GM23338 (cell line): ENCODE measurements at regions not wholly inside any gene's neighbourhood (a gene's known extent, or its start where the extent isn't known, plus 50 kb on each side); places are given as distances from the start of the nearest gene placed in this dataset.

Source experiments
- ATAC-seq: fragments of 200-7000 bp; cut with Tn5 transposase; 3 replicates; pipeline ENCODE4 v1.9.1; 2020
- DNase-seq: peaks from one replicate; pipeline ENCODE4 v3.0.0-alpha.2; 2015; ENCODE audit warnings: low spot score
- H2AFZ ChIP-seq: fragments of 200-600 bp; sonication (generic); 2 replicates; pipeline ENCODE4 v1.8.0; 2016; ENCODE audit warnings: antibody characterized with exemption, mild to moderate bottlenecking, moderate library complexity
- H3F3A ChIP-seq: fragments of 200-600 bp; sonication (generic); replicated peaks from 2 replicates; pipeline ENCODE4 v1.8.0; 2017; ENCODE audit warnings: antibody characterized with exemption, mixed run types, low read depth
- H3K27ac ChIP-seq: fragments of 200-600 bp; sonication (generic); 2 replicates; pipeline ENCODE4 v1.6.1; 2016; ENCODE audit warnings: low read depth
- H3K27me3 ChIP-seq: fragments of 200-600 bp; sonication (generic); 2 replicates; pipeline ENCODE4 v1.8.0; 2016; ENCODE audit warnings: mild to moderate bottlenecking, mixed run types, moderate library complexity; ENCODE audit not compliant: insufficient read depth
- H3K36me3 ChIP-seq: fragments of 200-600 bp; sonication (generic); 2 replicates; pipeline ENCODE4 v1.8.0; 2016; ENCODE audit warnings: mild to moderate bottlenecking; ENCODE audit not compliant: insufficient read depth
- H3K4me1 ChIP-seq: fragments of 200-600 bp; sonication (generic); 2 replicates; pipeline ENCODE4 v1.8.0; 2016; ENCODE audit warnings: mild to moderate bottlenecking, moderate library complexity; ENCODE audit not compliant: insufficient read depth
- H3K4me2 ChIP-seq: fragments of 200-600 bp; sonication (generic); 2 replicates; pipeline ENCODE4 v1.7.1; 2017; ENCODE audit warnings: mixed run types
- H3K4me3 ChIP-seq: fragments of 200-600 bp; sonication (generic); 2 replicates; pipeline ENCODE4 v1.6.1; 2016; ENCODE audit warnings: mixed run types
- H3K79me2 ChIP-seq: fragments of 200-600 bp; sonication (generic); replicated peaks from 2 replicates; pipeline ENCODE4 v1.8.0; 2017; ENCODE audit warnings: mild to moderate bottlenecking; ENCODE audit not compliant: insufficient read depth
- H3K9me2 ChIP-seq: fragments of 200-600 bp; sonication (generic); 2 replicates; pipeline ENCODE4 v1.8.0; 2017; ENCODE audit not compliant: insufficient read depth
- H4K20me1 ChIP-seq: fragments of 200-600 bp; sonication (generic); replicated peaks from 2 replicates; pipeline ENCODE4 v1.8.0; 2017; ENCODE audit warnings: mild to moderate bottlenecking; ENCODE audit not compliant: insufficient read depth
- H3K27ac Mint-ChIP-seq: 2 replicates; pipeline ENCODE4 v1.8.0; 2020; ENCODE audit warnings: inconsistent platforms, mild to moderate bottlenecking, moderate library complexity, mixed read lengths
- H3K27me3 Mint-ChIP-seq: 3 replicates; pipeline ENCODE4 v1.8.0; 2022; ENCODE audit warnings: low read depth, mild to moderate bottlenecking, moderate library complexity, mixed read lengths, inconsistent platforms; ENCODE audit not compliant: insufficient read depth, poor library complexity
- H3K36me3 Mint-ChIP-seq: 3 replicates; pipeline ENCODE4 v1.8.0; 2021; ENCODE audit warnings: low read depth, mild to moderate bottlenecking, inconsistent platforms, moderate library complexity, mixed read lengths
- H3K4me1 Mint-ChIP-seq: 3 replicates; pipeline ENCODE4 v1.8.0; 2020; ENCODE audit warnings: mild to moderate bottlenecking, inconsistent platforms, mixed read lengths
- H3K4me3 Mint-ChIP-seq: 3 replicates; pipeline ENCODE4 v1.8.0; 2021; ENCODE audit warnings: moderate library complexity, mild to moderate bottlenecking, inconsistent platforms, mixed read lengths
- H3K9me3 Mint-ChIP-seq: 3 replicates; pipeline ENCODE4 v1.8.0; 2020; ENCODE audit warnings: moderate library complexity, mild to moderate bottlenecking, inconsistent platforms, mixed read lengths
- CREB1 ChIP-seq: fragments of 250-450 bp; sonication (Bioruptor Pico); IDR thresholded peaks from 2 replicates; pipeline ENCODE4 v1.5.0; 2020; ENCODE audit warnings: low read depth, mild to moderate bottlenecking, moderate library complexity
- EZH2 ChIP-seq: fragments of 200-600 bp; sonication (generic); IDR thresholded peaks from one replicate; pipeline ENCODE4 v1.8.0; 2017; ENCODE audit warnings: antibody characterized with exemption, mild to moderate bottlenecking, low read depth; ENCODE audit not compliant: unreplicated experiment
- EZH2phosphoT487 ChIP-seq: fragments of 200-600 bp; sonication (generic); IDR thresholded peaks from one replicate; pipeline ENCODE4 v1.8.1; 2018; ENCODE audit warnings: antibody characterized with exemption; ENCODE audit not compliant: unreplicated experiment
- JUNB ChIP-seq: IDR thresholded peaks from one replicate; pipeline ENCODE4 v1.6.1; 2016; ENCODE audit warnings: antibody characterized with exemption; ENCODE audit not compliant: unreplicated experiment
- NANOG ChIP-seq: IDR thresholded peaks from 2 replicates; pipeline ENCODE4 v1.6.1; 2016; ENCODE audit warnings: antibody characterized with exemption, borderline replicate concordance
- POLR2AphosphoS5 ChIP-seq: IDR thresholded peaks from 2 replicates; pipeline ENCODE4 v1.6.1; 2016; ENCODE audit warnings: antibody characterized with exemption, low read depth
- STAT1 ChIP-seq: IDR thresholded peaks from one replicate; pipeline ENCODE4 v1.6.1; 2016; ENCODE audit warnings: antibody characterized with exemption; ENCODE audit not compliant: unreplicated experiment
- ZNF114 ChIP-seq: fragments of 250-450 bp; sonication (Bioruptor Pico); IDR thresholded peaks from 2 replicates; pipeline ENCODE4 v1.5.0; 2020; ENCODE audit warnings: mild to moderate bottlenecking, moderate library complexity
- ZNF331 ChIP-seq: fragments of 250-450 bp; sonication (Bioruptor Pico); IDR thresholded peaks from 2 replicates; pipeline ENCODE4 v1.5.0; 2020; ENCODE audit warnings: low read depth, mild to moderate bottlenecking, moderate library complexity
- TF ChIP-seq, protein P1 (sequence below): IDR thresholded peaks from one replicate; pipeline ENCODE4 v1.6.1; 2018; ENCODE audit warnings: antibody characterized with exemption; ENCODE audit not compliant: unreplicated experiment
- TF ChIP-seq, protein P2 (sequence below): IDR thresholded peaks from 2 replicates; pipeline ENCODE4 v1.6.1; 2016; ENCODE audit warnings: antibody characterized with exemption
- TF ChIP-seq, protein P3 (sequence below): fragments of 250-450 bp; sonication (Bioruptor Pico); IDR thresholded peaks from 2 replicates; pipeline ENCODE4 v1.5.0; 2020; ENCODE audit warnings: mild to moderate bottlenecking, moderate library complexity
- TF ChIP-seq, protein P4 (sequence below), 2 experiments: fragments of 200-600 bp in 1 of 2; sonication (generic) in 1 of 2; conservative IDR thresholded peaks; 2 replicates each; pipeline versions ENCODE4 v1.5.1 to v1.6.1; 2016 to 2017; ENCODE audit warnings: antibody characterized with exemption in 2 of 2, low read depth in 2 of 2, mild to moderate bottlenecking in 2 of 2, moderate library complexity in 1 of 2

DNA sequence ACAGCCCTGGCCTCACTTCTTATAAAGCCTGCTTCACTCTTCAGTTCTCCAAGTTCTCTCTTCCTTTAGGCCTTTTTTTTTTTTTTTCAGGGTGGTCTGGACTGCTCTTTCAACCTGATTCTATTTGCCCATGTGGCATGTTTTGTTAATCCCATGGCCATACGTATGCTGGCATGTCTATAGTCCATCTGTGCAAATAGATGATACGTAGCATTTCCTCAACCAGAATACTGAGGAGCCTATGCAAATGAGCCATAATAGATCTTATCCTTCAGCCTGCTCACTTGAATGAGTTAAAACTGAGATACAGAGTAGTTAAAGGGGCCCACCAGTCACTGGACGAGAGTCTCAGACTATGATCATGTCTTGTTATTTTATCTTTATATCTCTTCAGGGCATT, 265.2 kb upstream of the CXCR4 start:
- Histone ChIP-seq H3K36me3 (no peaks in the 10 kb centered on the region), H3F3A (no peaks in the 10 kb centered on the region), H3K27me3 (no peaks in the 10 kb centered on the region), H3K4me2 (no peak overlapping the region), H3K27ac (no peak overlapping the region), H4K20me1 (no peaks in the 10 kb centered on the region), H3K4me3 (no peak overlapping the region), H2AFZ (no peak overlapping the region), H3K9me2 (no peaks in the 10 kb centered on the region), H3K4me1 (no peaks in the 10 kb centered on the region), H3K79me2 (no peaks in the 10 kb centered on the region)
- DNase-seq = no peak
- TF ChIP-seq CREB1 (CRISPR knock-in tag) (no peak), ZNF114 (CRISPR knock-in tag) (no peak), STAT1 (no peak), EZH2phosphoT487 (no peak), ZNF331 (CRISPR knock-in tag) (no peak), JUNB (no peak), EZH2 (no peak), POLR2AphosphoS5 (no peak), NANOG (no peak)
- TF ChIP-seq, protein P1, sequence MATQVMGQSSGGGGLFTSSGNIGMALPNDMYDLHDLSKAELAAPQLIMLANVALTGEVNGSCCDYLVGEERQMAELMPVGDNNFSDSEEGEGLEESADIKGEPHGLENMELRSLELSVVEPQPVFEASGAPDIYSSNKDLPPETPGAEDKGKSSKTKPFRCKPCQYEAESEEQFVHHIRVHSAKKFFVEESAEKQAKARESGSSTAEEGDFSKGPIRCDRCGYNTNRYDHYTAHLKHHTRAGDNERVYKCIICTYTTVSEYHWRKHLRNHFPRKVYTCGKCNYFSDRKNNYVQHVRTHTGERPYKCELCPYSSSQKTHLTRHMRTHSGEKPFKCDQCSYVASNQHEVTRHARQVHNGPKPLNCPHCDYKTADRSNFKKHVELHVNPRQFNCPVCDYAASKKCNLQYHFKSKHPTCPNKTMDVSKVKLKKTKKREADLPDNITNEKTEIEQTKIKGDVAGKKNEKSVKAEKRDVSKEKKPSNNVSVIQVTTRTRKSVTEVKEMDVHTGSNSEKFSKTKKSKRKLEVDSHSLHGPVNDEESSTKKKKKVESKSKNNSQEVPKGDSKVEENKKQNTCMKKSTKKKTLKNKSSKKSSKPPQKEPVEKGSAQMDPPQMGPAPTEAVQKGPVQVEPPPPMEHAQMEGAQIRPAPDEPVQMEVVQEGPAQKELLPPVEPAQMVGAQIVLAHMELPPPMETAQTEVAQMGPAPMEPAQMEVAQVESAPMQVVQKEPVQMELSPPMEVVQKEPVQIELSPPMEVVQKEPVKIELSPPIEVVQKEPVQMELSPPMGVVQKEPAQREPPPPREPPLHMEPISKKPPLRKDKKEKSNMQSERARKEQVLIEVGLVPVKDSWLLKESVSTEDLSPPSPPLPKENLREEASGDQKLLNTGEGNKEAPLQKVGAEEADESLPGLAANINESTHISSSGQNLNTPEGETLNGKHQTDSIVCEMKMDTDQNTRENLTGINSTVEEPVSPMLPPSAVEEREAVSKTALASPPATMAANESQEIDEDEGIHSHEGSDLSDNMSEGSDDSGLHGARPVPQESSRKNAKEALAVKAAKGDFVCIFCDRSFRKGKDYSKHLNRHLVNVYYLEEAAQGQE = no peak
- TF ChIP-seq, protein P2, sequence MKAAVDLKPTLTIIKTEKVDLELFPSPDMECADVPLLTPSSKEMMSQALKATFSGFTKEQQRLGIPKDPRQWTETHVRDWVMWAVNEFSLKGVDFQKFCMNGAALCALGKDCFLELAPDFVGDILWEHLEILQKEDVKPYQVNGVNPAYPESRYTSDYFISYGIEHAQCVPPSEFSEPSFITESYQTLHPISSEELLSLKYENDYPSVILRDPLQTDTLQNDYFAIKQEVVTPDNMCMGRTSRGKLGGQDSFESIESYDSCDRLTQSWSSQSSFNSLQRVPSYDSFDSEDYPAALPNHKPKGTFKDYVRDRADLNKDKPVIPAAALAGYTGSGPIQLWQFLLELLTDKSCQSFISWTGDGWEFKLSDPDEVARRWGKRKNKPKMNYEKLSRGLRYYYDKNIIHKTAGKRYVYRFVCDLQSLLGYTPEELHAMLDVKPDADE = no peak
- TF ChIP-seq, protein P3, sequence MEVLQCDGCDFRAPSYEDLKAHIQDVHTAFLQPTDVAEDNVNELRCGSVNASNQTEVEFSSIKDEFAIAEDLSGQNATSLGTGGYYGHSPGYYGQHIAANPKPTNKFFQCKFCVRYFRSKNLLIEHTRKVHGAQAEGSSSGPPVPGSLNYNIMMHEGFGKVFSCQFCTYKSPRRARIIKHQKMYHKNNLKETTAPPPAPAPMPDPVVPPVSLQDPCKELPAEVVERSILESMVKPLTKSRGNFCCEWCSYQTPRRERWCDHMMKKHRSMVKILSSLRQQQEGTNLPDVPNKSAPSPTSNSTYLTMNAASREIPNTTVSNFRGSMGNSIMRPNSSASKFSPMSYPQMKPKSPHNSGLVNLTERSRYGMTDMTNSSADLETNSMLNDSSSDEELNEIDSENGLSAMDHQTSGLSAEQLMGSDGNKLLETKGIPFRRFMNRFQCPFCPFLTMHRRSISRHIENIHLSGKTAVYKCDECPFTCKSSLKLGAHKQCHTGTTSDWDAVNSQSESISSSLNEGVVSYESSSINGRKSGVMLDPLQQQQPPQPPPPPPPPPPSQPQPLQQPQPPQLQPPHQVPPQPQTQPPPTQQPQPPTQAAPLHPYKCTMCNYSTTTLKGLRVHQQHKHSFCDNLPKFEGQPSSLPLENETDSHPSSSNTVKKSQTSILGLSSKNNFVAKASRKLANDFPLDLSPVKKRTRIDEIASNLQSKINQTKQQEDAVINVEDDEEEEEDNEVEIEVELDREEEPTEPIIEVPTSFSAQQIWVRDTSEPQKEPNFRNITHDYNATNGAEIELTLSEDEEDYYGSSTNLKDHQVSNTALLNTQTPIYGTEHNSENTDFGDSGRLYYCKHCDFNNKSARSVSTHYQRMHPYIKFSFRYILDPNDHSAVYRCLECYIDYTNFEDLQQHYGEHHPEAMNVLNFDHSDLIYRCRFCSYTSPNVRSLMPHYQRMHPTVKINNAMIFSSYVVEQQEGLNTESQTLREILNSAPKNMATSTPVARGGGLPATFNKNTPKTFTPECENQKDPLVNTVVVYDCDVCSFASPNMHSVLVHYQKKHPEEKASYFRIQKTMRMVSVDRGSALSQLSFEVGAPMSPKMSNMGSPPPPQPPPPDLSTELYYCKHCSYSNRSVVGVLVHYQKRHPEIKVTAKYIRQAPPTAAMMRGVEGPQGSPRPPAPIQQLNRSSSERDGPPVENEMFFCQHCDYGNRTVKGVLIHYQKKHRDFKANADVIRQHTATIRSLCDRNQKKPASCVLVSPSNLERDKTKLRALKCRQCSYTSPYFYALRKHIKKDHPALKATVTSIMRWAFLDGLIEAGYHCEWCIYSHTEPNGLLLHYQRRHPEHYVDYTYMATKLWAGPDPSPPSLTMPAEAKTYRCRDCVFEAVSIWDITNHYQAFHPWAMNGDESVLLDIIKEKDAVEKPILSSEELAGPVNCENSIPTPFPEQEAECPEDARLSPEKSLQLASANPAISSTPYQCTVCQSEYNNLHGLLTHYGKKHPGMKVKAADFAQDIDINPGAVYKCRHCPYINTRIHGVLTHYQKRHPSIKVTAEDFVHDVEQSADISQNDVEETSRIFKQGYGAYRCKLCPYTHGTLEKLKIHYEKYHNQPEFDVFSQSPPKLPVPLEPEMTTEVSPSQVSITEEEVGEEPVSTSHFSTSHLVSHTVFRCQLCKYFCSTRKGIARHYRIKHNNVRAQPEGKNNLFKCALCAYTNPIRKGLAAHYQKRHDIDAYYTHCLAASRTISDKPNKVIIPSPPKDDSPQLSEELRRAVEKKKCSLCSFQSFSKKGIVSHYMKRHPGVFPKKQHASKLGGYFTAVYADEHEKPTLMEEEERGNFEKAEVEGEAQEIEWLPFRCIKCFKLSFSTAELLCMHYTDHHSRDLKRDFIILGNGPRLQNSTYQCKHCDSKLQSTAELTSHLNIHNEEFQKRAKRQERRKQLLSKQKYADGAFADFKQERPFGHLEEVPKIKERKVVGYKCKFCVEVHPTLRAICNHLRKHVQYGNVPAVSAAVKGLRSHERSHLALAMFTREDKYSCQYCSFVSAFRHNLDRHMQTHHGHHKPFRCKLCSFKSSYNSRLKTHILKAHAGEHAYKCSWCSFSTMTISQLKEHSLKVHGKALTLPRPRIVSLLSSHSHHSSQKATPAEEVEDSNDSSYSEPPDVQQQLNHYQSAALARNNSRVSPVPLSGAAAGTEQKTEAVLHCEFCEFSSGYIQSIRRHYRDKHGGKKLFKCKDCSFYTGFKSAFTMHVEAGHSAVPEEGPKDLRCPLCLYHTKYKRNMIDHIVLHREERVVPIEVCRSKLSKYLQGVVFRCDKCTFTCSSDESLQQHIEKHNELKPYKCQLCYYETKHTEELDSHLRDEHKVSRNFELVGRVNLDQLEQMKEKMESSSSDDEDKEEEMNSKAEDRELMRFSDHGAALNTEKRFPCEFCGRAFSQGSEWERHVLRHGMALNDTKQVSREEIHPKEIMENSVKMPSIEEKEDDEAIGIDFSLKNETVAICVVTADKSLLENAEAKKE = no peak
- TF ChIP-seq, protein P4, sequence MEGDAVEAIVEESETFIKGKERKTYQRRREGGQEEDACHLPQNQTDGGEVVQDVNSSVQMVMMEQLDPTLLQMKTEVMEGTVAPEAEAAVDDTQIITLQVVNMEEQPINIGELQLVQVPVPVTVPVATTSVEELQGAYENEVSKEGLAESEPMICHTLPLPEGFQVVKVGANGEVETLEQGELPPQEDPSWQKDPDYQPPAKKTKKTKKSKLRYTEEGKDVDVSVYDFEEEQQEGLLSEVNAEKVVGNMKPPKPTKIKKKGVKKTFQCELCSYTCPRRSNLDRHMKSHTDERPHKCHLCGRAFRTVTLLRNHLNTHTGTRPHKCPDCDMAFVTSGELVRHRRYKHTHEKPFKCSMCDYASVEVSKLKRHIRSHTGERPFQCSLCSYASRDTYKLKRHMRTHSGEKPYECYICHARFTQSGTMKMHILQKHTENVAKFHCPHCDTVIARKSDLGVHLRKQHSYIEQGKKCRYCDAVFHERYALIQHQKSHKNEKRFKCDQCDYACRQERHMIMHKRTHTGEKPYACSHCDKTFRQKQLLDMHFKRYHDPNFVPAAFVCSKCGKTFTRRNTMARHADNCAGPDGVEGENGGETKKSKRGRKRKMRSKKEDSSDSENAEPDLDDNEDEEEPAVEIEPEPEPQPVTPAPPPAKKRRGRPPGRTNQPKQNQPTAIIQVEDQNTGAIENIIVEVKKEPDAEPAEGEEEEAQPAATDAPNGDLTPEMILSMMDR (conservative IDR thresholded peaks at IDR 0.05; ENCODE audit: low read depth in 2 of 2) = no peak
- no peak for ATAC-seq
- Mint-ChIP-seq H3K36me3 (no peaks in the 10 kb centered on the region), H3K27me3 (no peaks in the 10 kb centered on the region), H3K9me3 (no peaks in the 10 kb centered on the region; the same call in 2 of the 3 replicates), H3K4me1 (peaks cover 2% of the 10 kb centered on the region; the same call in 1 of the 3 replicates), H3K27ac (no peak overlapping the region), H3K4me3 (no peak overlapping the region)
